BLaER1 treated with 17β-estradiol and CSF1 and Interleukin-3, amounts not matched to agents 10 nM and 100 nM (cell line): ENCODE measurements at regions not wholly inside any gene's neighbourhood (a gene's known extent, or its start where the extent isn't known, plus 50 kb on each side); places are given as distances from the start of the nearest gene placed in this dataset.

Experiments used
- H3K27ac ChIP-seq, 11 experiments: shearing (Covaris generic); formaldehyde crosslinking; 2 replicates each; pipeline ENCODE4 v1.8.1; 2022
- H3K27me3 ChIP-seq, 11 experiments: shearing (Covaris generic); formaldehyde crosslinking; 2 replicates each; pipeline ENCODE4 v1.8.1; 2022
- H3K36me3 ChIP-seq, 11 experiments: shearing (Covaris generic); formaldehyde crosslinking; 2 replicates each; pipeline ENCODE4 v1.8.1; 2022
- H3K4me1 ChIP-seq, 10 experiments: shearing (Covaris generic); formaldehyde crosslinking; 2 replicates each; pipeline ENCODE4 v1.8.1; 2022
- H3K4me2 ChIP-seq, 11 experiments: shearing (Covaris generic); formaldehyde crosslinking; 2 replicates each; pipeline ENCODE4 v1.8.1; 2022
- H3K4me3 ChIP-seq, 10 experiments: shearing (Covaris generic); formaldehyde crosslinking; 2 replicates each; pipeline ENCODE4 v1.8.1; 2022
- H3K9ac ChIP-seq, 11 experiments: shearing (Covaris generic); formaldehyde crosslinking; 2 replicates each; pipeline ENCODE4 v1.8.1; 2022
- H3K9me3 ChIP-seq, 11 experiments: shearing (Covaris generic); formaldehyde crosslinking; replicated peaks in 1 of 11; 2 replicates each; pipeline ENCODE4 v1.8.1; 2022
- H4K20me1 ChIP-seq, 11 experiments: shearing (Covaris generic); formaldehyde crosslinking; 2 replicates each; pipeline ENCODE4 v1.8.1; 2022
- Cebpa-rat ChIP-seq, 11 experiments: shearing (Covaris generic); IDR thresholded peaks; 2 replicates each; pipeline ENCODE4 v1.8.1; 2022

DNA sequence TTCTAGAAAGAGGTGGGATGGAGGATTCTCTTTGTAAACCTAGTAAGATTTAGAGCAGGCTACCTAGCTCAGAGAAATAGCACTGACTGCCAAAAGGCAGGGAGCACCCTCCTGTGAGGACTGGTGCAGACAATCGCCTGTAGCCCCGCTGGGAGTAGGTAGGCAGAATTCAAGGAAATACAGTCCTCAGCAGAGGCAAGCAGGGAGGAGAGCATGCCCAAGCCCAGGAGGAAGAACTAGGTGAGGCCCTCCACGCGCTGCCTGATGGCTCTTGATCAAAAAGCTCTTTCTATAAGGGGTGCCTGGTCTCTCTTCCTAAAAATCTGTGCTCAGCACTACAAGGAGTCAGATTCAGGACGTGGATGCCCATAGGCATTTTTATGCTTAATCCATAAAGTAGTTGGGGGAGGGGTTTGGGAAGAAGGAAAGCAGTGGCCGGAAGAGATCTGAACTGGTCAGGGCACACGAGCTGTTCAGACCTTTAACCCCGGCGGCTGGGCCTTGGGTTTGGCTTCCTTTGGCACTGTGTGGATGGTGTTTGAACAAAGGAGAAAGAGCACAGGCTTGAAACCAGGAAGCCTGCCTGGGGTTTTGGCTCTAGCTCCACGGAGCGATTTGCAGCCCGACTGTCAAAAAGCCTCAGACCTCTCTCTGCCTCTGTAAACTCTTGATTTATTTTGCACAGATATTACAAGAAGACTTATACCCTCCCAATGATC is 320.6 kb downstream of the FOXO1 start:
- no peak for TF ChIP-seq Cebpa-rat (IDR thresholded peaks at IDR 0.05)
- Histone ChIP-seq H3K4me1 (no peaks in the 10 kb centered on the region), H3K4me2 (no peak overlapping the region), H3K27ac (no peak overlapping the region), H4K20me1 (no peaks in the 10 kb centered on the region), H3K9me3 (peaks cover 0 to 13% (median 0%) of the 10 kb centered on the region in 11 experiments; a peak in 7 of 22 replicates), H3K36me3 (no peaks in the 10 kb centered on the region), H3K9ac (no peak overlapping the region), H3K4me3 (no peak overlapping the region), H3K27me3 (no peaks in the 10 kb centered on the region)

DNA sequence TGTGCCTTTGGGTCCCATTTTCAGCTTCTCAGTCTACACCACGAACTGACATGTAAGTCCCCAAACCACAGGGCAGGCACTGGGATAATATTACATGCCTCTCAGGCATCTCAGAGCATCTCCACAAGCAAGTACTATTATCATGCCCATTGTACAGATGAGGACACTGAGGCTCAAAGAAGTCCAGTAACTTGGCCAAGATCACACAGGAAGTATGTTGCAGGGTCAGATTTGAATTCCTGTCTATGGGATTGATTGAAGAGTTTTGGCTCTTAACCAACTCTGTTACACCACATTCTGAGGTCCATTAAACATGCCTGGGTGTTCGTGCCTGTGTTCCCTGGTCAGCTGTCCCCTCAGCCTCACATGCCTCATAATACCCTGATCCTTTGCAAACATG is 319.8 kb downstream of the FOXO1 start:
- no peak overlapping the region for H3K4me2 ChIP-seq
- H4K20me1 ChIP-seq = no peaks in the 10 kb centered on the region
- H3K9ac ChIP-seq = no peak overlapping the region
- H3K9me3 ChIP-seq = peaks cover 0 to 11% (median 0%) of the 10 kb centered on the region in 11 experiments; a peak in 7 of 22 replicates
- no peaks in the 10 kb centered on the region for H3K36me3 ChIP-seq
- H3K4me3 ChIP-seq = no peak overlapping the region
- TF ChIP-seq Cebpa-rat (IDR thresholded peaks at IDR 0.05) = no peak
- no peaks in the 10 kb centered on the region for H3K27me3 ChIP-seq
- no peaks in the 10 kb centered on the region; a peak in 1 of 20 replicates for H3K4me1 ChIP-seq
- no peak overlapping the region for H3K27ac ChIP-seq

DNA sequence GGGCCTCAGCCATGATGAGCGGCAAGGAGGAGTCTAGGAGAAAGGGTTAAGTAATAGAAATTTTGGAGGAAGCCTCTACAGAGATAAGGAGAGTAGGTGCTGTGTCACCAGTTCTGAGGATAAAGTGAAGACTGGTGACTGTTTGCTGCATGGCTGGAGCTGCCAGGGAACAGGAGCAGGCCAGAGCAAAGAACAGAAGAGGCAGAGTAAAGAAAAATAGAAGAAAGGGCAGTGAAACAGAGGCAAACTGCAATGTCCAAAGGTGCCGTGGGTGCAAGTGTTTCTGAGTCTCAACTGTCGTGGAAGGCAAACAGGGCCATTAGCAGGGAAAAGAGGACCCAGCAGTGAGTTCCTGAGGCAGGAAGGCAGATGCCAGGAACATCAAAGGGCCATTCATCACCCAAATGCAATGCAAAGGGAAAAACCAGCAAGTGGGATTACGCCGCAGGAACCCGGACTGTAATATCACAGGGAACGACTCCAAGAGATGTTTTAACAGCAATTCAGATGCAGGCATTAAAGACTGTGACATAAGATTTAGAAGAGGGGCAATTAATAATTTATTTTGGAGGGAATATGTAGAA is 318.3 kb downstream of the FOXO1 start:
- H3K9me3 ChIP-seq = no peaks in the 10 kb centered on the region
- no peak for TF ChIP-seq Cebpa-rat (IDR thresholded peaks at IDR 0.05)
- H3K27ac ChIP-seq = no peak overlapping the region
- no peaks in the 10 kb centered on the region for H3K27me3 ChIP-seq
- peaks cover 0 to 14% (median 0%) of the 10 kb centered on the region in 10 experiments; a peak in 6 of 20 replicates for H3K4me1 ChIP-seq
- H3K36me3 ChIP-seq = no peaks in the 10 kb centered on the region
- H3K9ac ChIP-seq = no peak overlapping the region
- no peak overlapping the region for H3K4me2 ChIP-seq
- H4K20me1 ChIP-seq = no peaks in the 10 kb centered on the region
- no peak overlapping the region for H3K4me3 ChIP-seq

DNA sequence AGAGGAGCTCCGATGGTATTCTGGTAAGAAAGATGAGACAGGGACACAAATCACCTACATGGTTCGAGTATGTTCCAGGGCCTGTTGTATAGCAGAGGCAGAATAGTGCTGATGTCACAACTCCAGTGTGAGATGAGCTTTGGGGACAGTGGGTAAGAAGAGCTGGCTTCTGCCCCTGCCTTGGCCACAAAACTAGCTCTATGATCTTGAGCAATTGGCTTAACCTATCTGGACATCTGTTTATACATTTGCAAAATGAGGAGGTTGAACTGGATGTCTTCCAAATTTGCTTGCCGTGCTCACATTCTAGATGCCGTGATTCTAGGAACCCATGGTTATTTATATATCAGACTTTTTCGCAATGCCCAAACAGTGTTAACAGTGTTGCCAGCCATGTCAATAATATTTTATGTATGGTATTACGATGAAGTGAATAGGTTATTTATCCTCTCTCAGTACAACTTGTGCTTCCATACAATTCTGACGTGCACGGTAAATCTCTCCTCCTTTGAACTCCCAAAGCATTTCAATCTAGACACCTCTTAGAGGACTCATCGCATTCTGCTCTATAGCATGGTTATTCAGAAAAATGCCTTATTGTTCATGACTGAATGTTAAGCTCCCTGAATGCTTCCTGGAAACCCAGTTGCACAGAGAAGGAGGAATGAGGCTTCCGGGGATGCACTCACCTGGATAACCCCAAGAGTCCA is 316.0 kb downstream of the FOXO1 start:
- Histone ChIP-seq H3K27me3 (no peaks in the 10 kb centered on the region), H3K9me3 (no peaks in the 10 kb centered on the region), H3K4me1 (peaks cover 0 to 14% (median 0%) of the 10 kb centered on the region in 10 experiments; a peak in 6 of 20 replicates), H3K27ac (no peak overlapping the region), H4K20me1 (no peaks in the 10 kb centered on the region), H3K4me2 (no peak overlapping the region), H3K36me3 (no peaks in the 10 kb centered on the region), H3K4me3 (no peak overlapping the region), H3K9ac (no peak overlapping the region)
- no peak for TF ChIP-seq Cebpa-rat (IDR thresholded peaks at IDR 0.05)

DNA sequence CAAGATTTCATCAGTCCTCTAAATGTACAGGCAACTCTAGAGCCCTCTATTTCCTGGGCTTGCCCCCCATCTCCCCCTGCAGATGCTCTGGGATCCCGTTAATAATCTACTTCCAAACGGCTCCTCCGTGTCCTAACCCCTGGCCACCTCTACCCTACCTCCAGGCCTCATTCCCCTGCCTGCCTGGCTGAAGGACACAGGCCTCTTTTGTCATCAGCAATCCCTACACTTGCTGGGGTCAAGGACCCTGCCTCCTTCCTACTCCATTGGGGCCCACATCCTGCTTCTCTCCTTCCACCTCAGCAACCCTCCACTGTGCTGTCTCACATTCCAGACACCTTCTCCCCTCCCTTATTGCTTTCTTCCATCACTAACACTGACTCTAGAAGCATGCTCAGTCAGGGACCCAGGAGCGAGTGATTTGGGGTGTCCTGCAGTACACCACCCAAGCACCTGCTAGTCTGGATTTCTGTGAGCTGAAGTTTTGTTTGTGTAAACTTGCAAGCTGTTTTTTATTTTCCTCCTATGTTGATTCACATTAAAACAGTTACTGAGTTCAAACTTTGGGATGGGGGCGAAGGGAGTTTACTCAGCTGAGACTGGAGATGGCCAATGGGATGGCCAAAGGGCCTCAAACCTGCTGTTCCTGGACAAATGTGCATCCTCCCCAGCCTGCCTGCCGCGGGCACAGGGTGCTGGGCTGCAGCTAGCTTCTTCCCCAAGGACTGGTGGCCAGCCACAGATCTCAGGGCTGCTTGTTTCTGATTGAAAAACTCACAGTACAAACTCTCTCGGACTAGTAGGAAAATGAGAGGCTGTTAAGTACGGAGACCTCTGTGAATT is 314.7 kb downstream of the FOXO1 start:
- TF ChIP-seq Cebpa-rat (IDR thresholded peaks at IDR 0.05) = no peak
- Histone ChIP-seq H4K20me1 (no peaks in the 10 kb centered on the region), H3K9me3 (peaks cover 0 to 8% (median 0%) of the 10 kb centered on the region in 11 experiments; a peak in 1 of 22 replicates), H3K4me1 (peaks cover 0 to 14% (median 0%) of the 10 kb centered on the region in 10 experiments; a peak in 6 of 20 replicates), H3K9ac (no peak overlapping the region), H3K4me2 (0 out of 22 replicates have a peak overlapping the region, but pooled peaks of 3 of the 11 experiments have one; percentile 0 to 14 (median 12)), H3K36me3 (no peaks in the 10 kb centered on the region), H3K4me3 (no peak overlapping the region), H3K27ac (no peak overlapping the region), H3K27me3 (no peaks in the 10 kb centered on the region)

DNA sequence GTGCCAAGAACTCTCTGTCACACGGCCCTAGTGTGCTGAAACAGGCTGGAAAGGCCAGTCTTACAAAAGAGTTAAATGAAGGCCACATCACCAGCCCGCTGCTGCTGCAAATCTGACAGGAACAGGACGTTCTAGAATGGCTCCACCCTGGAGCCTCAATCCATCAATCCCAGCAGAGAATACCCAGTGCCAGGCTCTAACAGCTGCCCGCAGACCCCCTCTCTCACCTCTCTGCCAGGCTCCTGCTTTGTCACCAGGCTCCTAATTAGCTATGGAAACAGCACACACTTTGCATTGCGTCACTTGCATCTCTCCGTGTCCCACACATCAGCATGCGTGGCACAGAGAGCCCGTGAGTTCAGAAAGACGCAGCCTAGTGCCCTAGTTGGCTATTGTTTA is 314.1 kb downstream of the FOXO1 start:
- Histone ChIP-seq H3K4me2 (peak overlapping the region in 3 of 11 experiments; percentile 0 to 14 (median 12); a peak in 1 of 22 replicates), H3K4me1 (peaks cover 0 to 14% (median 0%) of the 10 kb centered on the region in 10 experiments; a peak in 6 of 20 replicates), H4K20me1 (no peaks in the 10 kb centered on the region), H3K9me3 (peaks cover 0 to 8% (median 0%) of the 10 kb centered on the region in 11 experiments; a peak in 1 of 22 replicates), H3K36me3 (no peaks in the 10 kb centered on the region), H3K27ac (no peak overlapping the region), H3K27me3 (no peaks in the 10 kb centered on the region), H3K4me3 (no peak overlapping the region), H3K9ac (no peak overlapping the region)
- TF ChIP-seq Cebpa-rat (IDR thresholded peaks at IDR 0.05) = 0 out of 22 replicates have a peak, but pooled peaks of 1 of the 11 experiments have one; percentile 17

DNA sequence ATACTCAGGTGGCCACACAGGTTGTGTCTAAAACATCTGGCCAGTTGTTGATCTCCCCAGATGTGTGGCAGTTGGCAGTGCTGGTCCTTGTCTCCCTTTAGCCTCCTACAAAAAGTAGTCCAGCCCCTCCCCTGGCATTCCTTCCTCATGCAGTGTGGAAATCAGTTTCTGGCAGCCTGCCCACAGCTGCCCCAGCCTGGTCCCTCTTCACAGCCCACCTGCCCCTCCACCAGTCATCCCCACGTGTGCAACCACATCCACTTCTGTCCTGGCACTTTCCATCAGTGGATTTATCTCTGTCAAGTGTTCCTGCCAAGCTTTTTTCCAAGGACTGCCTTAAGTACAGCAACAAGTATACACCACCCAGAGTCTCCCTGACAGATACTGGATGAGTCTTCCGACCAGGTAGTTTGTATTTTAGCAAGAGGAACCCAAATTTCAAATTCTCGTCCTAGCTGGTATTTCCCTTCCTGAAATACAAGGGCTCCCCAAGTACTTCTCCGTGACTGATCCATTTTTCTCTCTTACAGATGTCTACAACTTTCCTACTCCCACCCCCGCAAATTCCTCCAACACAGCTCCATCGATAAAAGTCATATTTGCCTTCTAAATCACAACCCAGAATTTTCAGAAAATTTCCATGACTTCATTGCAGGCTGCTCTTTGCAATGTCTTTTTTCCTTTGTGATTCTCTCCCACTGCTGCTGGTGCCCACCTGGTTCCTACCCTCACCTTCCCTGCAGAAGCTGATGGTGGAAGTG is 313.5 kb downstream of the FOXO1 start:
- Histone ChIP-seq H3K4me2 (peak overlapping the region in 3 of 11 experiments; percentile 0 to 14 (median 12); a peak in 1 of 22 replicates), H3K36me3 (no peaks in the 10 kb centered on the region), H4K20me1 (no peaks in the 10 kb centered on the region), H3K4me3 (no peak overlapping the region), H3K9ac (no peak overlapping the region), H3K9me3 (peaks cover 0 to 8% (median 0%) of the 10 kb centered on the region in 11 experiments; a peak in 1 of 22 replicates), H3K27ac (no peak overlapping the region), H3K4me1 (peaks cover 0 to 14% (median 0%) of the 10 kb centered on the region in 10 experiments; a peak in 6 of 20 replicates), H3K27me3 (no peaks in the 10 kb centered on the region)
- TF ChIP-seq Cebpa-rat (IDR thresholded peaks at IDR 0.05) = no peak

DNA sequence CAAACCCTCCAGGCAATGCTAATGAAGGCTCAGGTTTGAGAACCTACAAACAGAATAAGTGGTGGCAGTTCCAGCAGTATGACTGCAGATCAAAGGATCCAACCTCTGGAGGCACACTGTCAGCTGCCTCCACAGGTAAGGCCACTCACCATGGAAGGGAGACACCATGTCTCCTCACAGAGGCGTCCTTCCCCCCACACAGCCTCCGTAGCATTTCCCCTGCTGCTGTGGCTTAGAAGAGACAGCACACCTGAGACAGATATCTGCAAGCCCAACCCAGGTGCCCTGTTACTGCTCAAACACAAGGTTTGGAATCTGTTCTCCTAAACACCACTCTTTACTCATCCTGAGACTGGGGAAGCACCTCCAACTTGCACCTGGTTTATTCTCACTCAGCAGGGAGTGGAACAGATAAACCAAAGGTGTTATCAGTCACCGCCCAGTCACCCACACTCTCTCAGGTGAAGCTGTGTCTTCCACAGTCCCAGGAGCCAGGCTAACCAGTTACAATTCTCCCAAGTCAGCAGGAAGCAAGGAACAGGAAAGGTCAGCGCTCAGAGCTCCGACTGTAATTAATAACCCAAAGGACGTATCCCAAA is 311.2 kb downstream of the FOXO1 start:
- H3K27ac ChIP-seq = no peak overlapping the region
- no peaks in the 10 kb centered on the region for H3K27me3 ChIP-seq
- no peaks in the 10 kb centered on the region for H3K36me3 ChIP-seq
- no peak for TF ChIP-seq Cebpa-rat (IDR thresholded peaks at IDR 0.05)
- H3K9me3 ChIP-seq = peaks cover 0 to 8% (median 0%) of the 10 kb centered on the region in 11 experiments; a peak in 1 of 22 replicates
- H3K4me2 ChIP-seq = no peak overlapping the region
- no peaks in the 10 kb centered on the region for H4K20me1 ChIP-seq
- H3K4me3 ChIP-seq = no peak overlapping the region
- no peak overlapping the region for H3K9ac ChIP-seq
- peaks cover 0 to 14% (median 0%) of the 10 kb centered on the region in 10 experiments; a peak in 6 of 20 replicates for H3K4me1 ChIP-seq
